Panc1 (cell line): ENCODE measurements at regions not wholly inside any gene's neighbourhood (a gene's known extent, or its start where the extent isn't known, plus 50 kb on each side); places are given as distances from the start of the nearest gene placed in this dataset.

ENCODE experiments used
- ATAC-seq: fragments of 200-7000 bp; cut with Tn5 transposase; 2 replicates; pipeline ENCODE4 v1.9.1; 2020; ENCODE audit warnings: mild to moderate bottlenecking, moderate library complexity
- BruUV-seq: library from RNA; stranded (reverse); fragments of 400-500 nt; replicated peaks from 2 replicates; lab custom pipeline; 2021; lab: Mats Ljungman, UMichigan
- CTCF ChIA-PET: fragments of 300-600 bp; sonication (Branson Sonifier 250); formaldehyde crosslinking; loops from one replicate; lab custom pipeline; 2022; ENCODE audit warnings: antibody characterized with exemption; lab: Charles Lee
- POLR2A ChIA-PET: fragments of 300-600 bp; sonication (Branson Sonifier 250); formaldehyde crosslinking; loops from one replicate; lab custom pipeline; 2022; ENCODE audit warnings: antibody characterized with exemption; lab: Charles Lee
- DNase-seq: peaks from one replicate; pipeline ENCODE4 v3.0.0-alpha.2; 2010; ENCODE audit warnings: low read depth, low spot score
- H3K27ac ChIP-seq: 2 replicates; pipeline ENCODE4 v1.5.1; 2011; ENCODE audit warnings: mild to moderate bottlenecking, low read length, inconsistent platforms
- H3K27me3 ChIP-seq: fragments of 200-500 bp; sonication (Bioruptor generic); 2 replicates; pipeline ENCODE4 v1.6.0; 2014; ENCODE audit warnings: low read length, inconsistent platforms; ENCODE audit not compliant: control insufficient read depth, insufficient read depth
- H3K36me3 ChIP-seq: fragments of 200-500 bp; sonication (Bioruptor generic); 2 replicates; pipeline ENCODE4 v1.5.1; 2014; ENCODE audit warnings: inconsistent platforms, mild to moderate bottlenecking, low read length, moderate library complexity; ENCODE audit not compliant: control insufficient read depth, insufficient read depth
- H3K4me1 ChIP-seq: 2 replicates; pipeline ENCODE4 v1.5.1; 2011; ENCODE audit warnings: inconsistent platforms, mild to moderate bottlenecking, low read length, moderate library complexity; ENCODE audit not compliant: control insufficient read depth, insufficient read depth
- H3K4me3 ChIP-seq, 2 experiments: 2 replicates each; pipeline ENCODE4 v1.5.1; 2011 to 2012; ENCODE audit warnings: low read depth in 2 of 2, low read length in 2 of 2, mild to moderate bottlenecking in 2 of 2, inconsistent platforms in 1 of 2, moderate library complexity in 1 of 2
- H3K9me3 ChIP-seq: fragments of 200-500 bp; sonication (Bioruptor generic); 2 replicates; pipeline ENCODE4 v1.5.1; 2014; ENCODE audit warnings: low read depth, mild to moderate bottlenecking, inconsistent platforms, low read length, moderate library complexity; ENCODE audit not compliant: control insufficient read depth, insufficient read depth
- POLR2AphosphoS5 ChIP-seq: IDR thresholded peaks from 2 replicates; pipeline ENCODE4 v1.6.1; 2012; ENCODE audit warnings: mild to moderate bottlenecking, low read depth, low read length, moderate library complexity
- SIN3A ChIP-seq: IDR thresholded peaks from 2 replicates; pipeline ENCODE4 v1.6.1; 2012; ENCODE audit warnings: low read depth, mild to moderate bottlenecking, low read length, moderate library complexity, borderline replicate concordance; ENCODE audit not compliant: insufficient read depth
- TCF7L2 ChIP-seq: IDR thresholded peaks from 2 replicates; pipeline ENCODE4 v1.6.1; 2011; ENCODE audit warnings: mild to moderate bottlenecking, low read depth, low read length, inconsistent platforms
- in situ Hi-C: cut with HindIII; loops from 2 replicates; pipeline ENCODE4 v1.10.0; 2016; ENCODE audit warnings: low sequenced_read_pairs, low pct_unique_long_range_greater_than_20kb
- intact Hi-C: fragments of 100-400 bp; cut with micrococcal nuclease; formaldehyde crosslinking; loops from one replicate; pipeline ENCODE4 v1.10.0; 2022; ENCODE audit not compliant: unreplicated experiment
- TF ChIP-seq, protein P1 (sequence below), 2 experiments: IDR thresholded peaks; 2 replicates each; pipeline ENCODE4 v1.6.1; 2011 to 2012; ENCODE audit warnings: low read depth in 2 of 2, control low read depth in 1 of 2, low read length in 1 of 2, mild to moderate bottlenecking in 1 of 2, moderate library complexity in 1 of 2; ENCODE audit not compliant: insufficient read depth in 1 of 2
- TF ChIP-seq, protein P2 (sequence below): fragments of 450-650 bp; IDR thresholded peaks from 2 replicates; pipeline ENCODE4 v1.5.1; 2017; ENCODE audit warnings: mild to moderate bottlenecking

- no peak overlapping the region for H3K4me3 ChIP-seq
- ATAC-seq (no peak), DNase-seq (no peak)
- no TSS peak for BruUV-seq
- POLR2A ChIA-PET, result no interaction called here
- no peak overlapping the region for H3K27ac ChIP-seq
- in situ Hi-C loops (no loop called here), intact Hi-C loops (no loop called here)
- no peak for TF ChIP-seq TCF7L2
- TF ChIP-seq, protein P1, sequence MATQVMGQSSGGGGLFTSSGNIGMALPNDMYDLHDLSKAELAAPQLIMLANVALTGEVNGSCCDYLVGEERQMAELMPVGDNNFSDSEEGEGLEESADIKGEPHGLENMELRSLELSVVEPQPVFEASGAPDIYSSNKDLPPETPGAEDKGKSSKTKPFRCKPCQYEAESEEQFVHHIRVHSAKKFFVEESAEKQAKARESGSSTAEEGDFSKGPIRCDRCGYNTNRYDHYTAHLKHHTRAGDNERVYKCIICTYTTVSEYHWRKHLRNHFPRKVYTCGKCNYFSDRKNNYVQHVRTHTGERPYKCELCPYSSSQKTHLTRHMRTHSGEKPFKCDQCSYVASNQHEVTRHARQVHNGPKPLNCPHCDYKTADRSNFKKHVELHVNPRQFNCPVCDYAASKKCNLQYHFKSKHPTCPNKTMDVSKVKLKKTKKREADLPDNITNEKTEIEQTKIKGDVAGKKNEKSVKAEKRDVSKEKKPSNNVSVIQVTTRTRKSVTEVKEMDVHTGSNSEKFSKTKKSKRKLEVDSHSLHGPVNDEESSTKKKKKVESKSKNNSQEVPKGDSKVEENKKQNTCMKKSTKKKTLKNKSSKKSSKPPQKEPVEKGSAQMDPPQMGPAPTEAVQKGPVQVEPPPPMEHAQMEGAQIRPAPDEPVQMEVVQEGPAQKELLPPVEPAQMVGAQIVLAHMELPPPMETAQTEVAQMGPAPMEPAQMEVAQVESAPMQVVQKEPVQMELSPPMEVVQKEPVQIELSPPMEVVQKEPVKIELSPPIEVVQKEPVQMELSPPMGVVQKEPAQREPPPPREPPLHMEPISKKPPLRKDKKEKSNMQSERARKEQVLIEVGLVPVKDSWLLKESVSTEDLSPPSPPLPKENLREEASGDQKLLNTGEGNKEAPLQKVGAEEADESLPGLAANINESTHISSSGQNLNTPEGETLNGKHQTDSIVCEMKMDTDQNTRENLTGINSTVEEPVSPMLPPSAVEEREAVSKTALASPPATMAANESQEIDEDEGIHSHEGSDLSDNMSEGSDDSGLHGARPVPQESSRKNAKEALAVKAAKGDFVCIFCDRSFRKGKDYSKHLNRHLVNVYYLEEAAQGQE (IDR thresholded peaks at IDR 0.05; ENCODE audit: insufficient read depth in 1 of 2, low read depth in 2 of 2, low read length in 1 of 2), result no peak
- TF ChIP-seq, protein P2, sequence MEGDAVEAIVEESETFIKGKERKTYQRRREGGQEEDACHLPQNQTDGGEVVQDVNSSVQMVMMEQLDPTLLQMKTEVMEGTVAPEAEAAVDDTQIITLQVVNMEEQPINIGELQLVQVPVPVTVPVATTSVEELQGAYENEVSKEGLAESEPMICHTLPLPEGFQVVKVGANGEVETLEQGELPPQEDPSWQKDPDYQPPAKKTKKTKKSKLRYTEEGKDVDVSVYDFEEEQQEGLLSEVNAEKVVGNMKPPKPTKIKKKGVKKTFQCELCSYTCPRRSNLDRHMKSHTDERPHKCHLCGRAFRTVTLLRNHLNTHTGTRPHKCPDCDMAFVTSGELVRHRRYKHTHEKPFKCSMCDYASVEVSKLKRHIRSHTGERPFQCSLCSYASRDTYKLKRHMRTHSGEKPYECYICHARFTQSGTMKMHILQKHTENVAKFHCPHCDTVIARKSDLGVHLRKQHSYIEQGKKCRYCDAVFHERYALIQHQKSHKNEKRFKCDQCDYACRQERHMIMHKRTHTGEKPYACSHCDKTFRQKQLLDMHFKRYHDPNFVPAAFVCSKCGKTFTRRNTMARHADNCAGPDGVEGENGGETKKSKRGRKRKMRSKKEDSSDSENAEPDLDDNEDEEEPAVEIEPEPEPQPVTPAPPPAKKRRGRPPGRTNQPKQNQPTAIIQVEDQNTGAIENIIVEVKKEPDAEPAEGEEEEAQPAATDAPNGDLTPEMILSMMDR, result no peak
- no peak for TF ChIP-seq POLR2AphosphoS5
- no peak for TF ChIP-seq SIN3A
- H3K9me3 ChIP-seq, result no peaks in the 10 kb centered on the region
- no peaks in the 10 kb centered on the region for H3K36me3 ChIP-seq
- no peaks in the 10 kb centered on the region for H3K27me3 ChIP-seq
- CTCF ChIA-PET, result no interaction called here
- no peaks in the 10 kb centered on the region for H3K4me1 ChIP-seq
Measured at GRCh38 chr6:91646649-91647048, 1059.8 kb upstream of the MAP3K7 start.

DNA sequence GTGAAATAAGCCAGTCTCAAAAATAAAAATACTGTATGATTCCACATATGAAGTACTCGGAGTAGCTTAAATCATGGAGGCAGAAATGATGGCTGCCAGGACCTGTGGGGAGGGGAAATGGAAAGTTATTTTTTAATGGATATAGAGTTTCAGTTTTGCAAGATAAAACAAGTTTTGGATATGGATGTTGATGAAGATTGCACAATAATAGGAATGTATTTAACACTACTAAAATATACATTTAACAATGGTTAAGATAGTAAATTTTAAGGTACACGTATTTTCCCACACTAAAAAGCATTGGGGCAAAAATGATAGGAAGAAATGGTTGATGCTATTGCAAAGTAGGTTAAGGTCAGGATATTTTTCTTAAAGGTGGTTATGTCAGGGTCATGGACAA lies 1058.9 kb upstream of the MAP3K7 start:
- TF ChIP-seq, protein P1 (IDR thresholded peaks at IDR 0.05; ENCODE audit: insufficient read depth in 1 of 2, low read depth in 2 of 2, low read length in 1 of 2), result no peak
- TF ChIP-seq SIN3A, result no peak
- TF ChIP-seq TCF7L2, result no peak
- TF ChIP-seq, protein P2, result no peak
- TF ChIP-seq POLR2AphosphoS5, result no peak
- Histone ChIP-seq H3K36me3 (no peaks in the 10 kb centered on the region), H3K4me3 (no peak overlapping the region), H3K27ac (no peak overlapping the region), H3K27me3 (no peaks in the 10 kb centered on the region), H3K4me1 (no peaks in the 10 kb centered on the region), H3K9me3 (no peaks in the 10 kb centered on the region)
- ChIA-PET POLR2A (no interaction called here), CTCF (no interaction called here)
- in situ Hi-C loops (no loop called here), intact Hi-C loops (no loop called here)
- BruUV-seq, result no TSS peak
- DNase-seq, result no peak
- ATAC-seq, result no peak
